ENCODE measurements at regions not wholly inside any gene's neighbourhood (a gene's known extent, or its start where the extent isn't known, plus 50 kb on each side); places are given as distances from the start of the nearest gene placed in this dataset.

- TF ChIP-seq POLR2A (IDR thresholded peaks at IDR 0.05), result no peak
- TF ChIP-seq POLR2AphosphoS5 (IDR thresholded peaks at IDR 0.05), result no peak
- no peak for TF ChIP-seq EP300 (IDR thresholded peaks at IDR 0.05)
- no peak for TF ChIP-seq CTCF (IDR thresholded peaks at IDR 0.05)
- H3K27me3 ChIP-seq, result no peaks in the 10 kb centered on the region
- no peaks in the 10 kb centered on the region for H3K9me3 ChIP-seq
- no peaks in the 10 kb centered on the region for H3K4me1 ChIP-seq
- DNase-seq, result no peak
- 69 to 86% methylated on average over 13 of the region's 13 CpGs for WGBS, 2 donors
- H3K27ac ChIP-seq, result no peak overlapping the region
- H3K4me3 ChIP-seq, result no peak overlapping the region
- ATAC-seq (ENCODE audit: low FRiP score in 2 of 2), result peak; percentile 44 to 87
- H3K36me3 ChIP-seq, result no peaks in the 10 kb centered on the region
Measured at GRCh38 chr18:75679331-75679730, 251.8 kb upstream of the SMIM21 start.

GRCh38 chr18:75678627-75679026, 251.1 kb upstream of the SMIM21 start:
- Histone ChIP-seq H3K4me1 (no peaks in the 10 kb centered on the region), H3K27ac (no peak overlapping the region), H3K4me3 (no peak overlapping the region), H3K36me3 (no peaks in the 10 kb centered on the region), H3K27me3 (no peaks in the 10 kb centered on the region), H3K9me3 (no peaks in the 10 kb centered on the region)
- no peak for TF ChIP-seq EP300 (IDR thresholded peaks at IDR 0.05)
- TF ChIP-seq CTCF (IDR thresholded peaks at IDR 0.05), result no peak
- no peak for TF ChIP-seq POLR2AphosphoS5 (IDR thresholded peaks at IDR 0.05)
- TF ChIP-seq POLR2A (IDR thresholded peaks at IDR 0.05), result no peak
- 29 to 32% methylated on average over 7 of the region's 7 CpGs for WGBS, 2 donors
- no peak for ATAC-seq (ENCODE audit: low FRiP score in 2 of 2)
- DNase-seq, result no peak

GRCh38 chr18:75677696-75678455, 250.4 kb upstream of the SMIM21 start:
- TF ChIP-seq POLR2A (IDR thresholded peaks at IDR 0.05) (no peak), EP300 (IDR thresholded peaks at IDR 0.05) (no peak), CTCF (IDR thresholded peaks at IDR 0.05) (no peak), POLR2AphosphoS5 (IDR thresholded peaks at IDR 0.05) (no peak)

GRCh38 chr18:75660932-75661331, 233.4 kb upstream of the SMIM21 start:
- Histone ChIP-seq H3K27me3 (no peaks in the 10 kb centered on the region), H3K36me3 (no peaks in the 10 kb centered on the region), H3K4me1 (no peaks in the 10 kb centered on the region), H3K9me3 (peaks cover 0 to 14% (median 5%) of the 10 kb centered on the region in 4 donors), H3K27ac (no peak overlapping the region), H3K4me3 (no peak overlapping the region)
- DNase-seq, result no peak
- TF ChIP-seq POLR2AphosphoS5 (IDR thresholded peaks at IDR 0.05) (no peak), POLR2A (IDR thresholded peaks at IDR 0.05) (no peak), EP300 (IDR thresholded peaks at IDR 0.05) (no peak), CTCF (IDR thresholded peaks at IDR 0.05) (no peak)
- WGBS, 2 donors, result 74 to 77% methylated on average over 1 of the region's 1 CpG
- no peak for ATAC-seq (ENCODE audit: low FRiP score in 2 of 2)

More at GRCh38 chr18:75677696-75678455, 250.4 kb upstream of the SMIM21 start:
- no peak for ATAC-seq (ENCODE audit: low FRiP score in 2 of 2)
- 68 to 81% methylated on average over 2 of the region's 2 CpGs for WGBS, 2 donors
- no peaks in the 10 kb centered on the region for H3K27me3 ChIP-seq
- H3K36me3 ChIP-seq, result no peaks in the 10 kb centered on the region
- no peak overlapping the region for H3K4me3 ChIP-seq
- no peaks in the 10 kb centered on the region for H3K9me3 ChIP-seq
- no peak for DNase-seq
- H3K4me1 ChIP-seq, result no peaks in the 10 kb centered on the region
- H3K27ac ChIP-seq, result no peak overlapping the region

GRCh38 chr18:75659535-75660023, 232.1 kb upstream of the SMIM21 start:
- Histone ChIP-seq H3K27ac (no peak overlapping the region), H3K27me3 (no peaks in the 10 kb centered on the region), H3K36me3 (no peaks in the 10 kb centered on the region), H3K4me1 (no peaks in the 10 kb centered on the region), H3K9me3 (peaks cover 0 to 14% (median 5%) of the 10 kb centered on the region in 4 donors), H3K4me3 (no peak overlapping the region)
- no peak for TF ChIP-seq CTCF (IDR thresholded peaks at IDR 0.05)
- no peak for TF ChIP-seq EP300 (IDR thresholded peaks at IDR 0.05)
- TF ChIP-seq POLR2A (IDR thresholded peaks at IDR 0.05), result no peak
- no peak for TF ChIP-seq POLR2AphosphoS5 (IDR thresholded peaks at IDR 0.05)
- DNase-seq (no peak), ATAC-seq (ENCODE audit: low FRiP score in 2 of 2) (no peak)
